LNCaP clone FGC (cell line): ENCODE measurements at regions not wholly inside any gene's neighbourhood (a gene's known extent, or its start where the extent isn't known, plus 50 kb on each side); places are given as distances from the start of the nearest gene placed in this dataset.

Experiments
- DNase-seq: peaks from one replicate; pipeline ENCODE4 v3.0.0-alpha.2; 2011; ENCODE audit warnings: low read depth
- H3K4me3 ChIP-seq: 2 replicates; pipeline ENCODE4 v1.5.1; 2011; ENCODE audit warnings: mild to moderate bottlenecking, low read depth, low read length, control low read depth
- TF ChIP-seq, protein P1 (sequence below): IDR thresholded peaks from 2 replicates; pipeline ENCODE4 v1.5.1; 2012; ENCODE audit warnings: mild to moderate bottlenecking; ENCODE audit not compliant: control insufficient read depth, insufficient read depth; ENCODE audit errors: extremely low read depth

DNA sequence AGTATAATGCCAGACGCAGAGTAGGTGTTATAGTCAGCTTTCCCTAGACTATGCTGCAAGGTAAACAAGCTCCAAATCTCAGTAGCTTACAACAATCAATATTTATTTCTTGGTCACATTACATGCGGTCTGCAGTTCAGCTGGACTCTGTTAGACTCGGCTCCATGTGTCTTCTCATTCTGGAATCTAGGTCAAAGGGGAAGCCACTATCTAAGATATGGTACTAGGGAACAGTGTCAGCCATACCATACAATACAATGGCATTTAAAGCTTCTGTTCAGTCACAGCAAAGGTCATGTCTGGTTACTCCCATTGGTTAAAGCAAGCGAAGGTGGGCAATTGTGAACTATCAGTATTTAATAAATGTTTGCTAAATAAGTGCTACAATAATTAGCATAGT, 65.3 kb upstream of the SERTM1 start:
- TF ChIP-seq, protein P1, sequence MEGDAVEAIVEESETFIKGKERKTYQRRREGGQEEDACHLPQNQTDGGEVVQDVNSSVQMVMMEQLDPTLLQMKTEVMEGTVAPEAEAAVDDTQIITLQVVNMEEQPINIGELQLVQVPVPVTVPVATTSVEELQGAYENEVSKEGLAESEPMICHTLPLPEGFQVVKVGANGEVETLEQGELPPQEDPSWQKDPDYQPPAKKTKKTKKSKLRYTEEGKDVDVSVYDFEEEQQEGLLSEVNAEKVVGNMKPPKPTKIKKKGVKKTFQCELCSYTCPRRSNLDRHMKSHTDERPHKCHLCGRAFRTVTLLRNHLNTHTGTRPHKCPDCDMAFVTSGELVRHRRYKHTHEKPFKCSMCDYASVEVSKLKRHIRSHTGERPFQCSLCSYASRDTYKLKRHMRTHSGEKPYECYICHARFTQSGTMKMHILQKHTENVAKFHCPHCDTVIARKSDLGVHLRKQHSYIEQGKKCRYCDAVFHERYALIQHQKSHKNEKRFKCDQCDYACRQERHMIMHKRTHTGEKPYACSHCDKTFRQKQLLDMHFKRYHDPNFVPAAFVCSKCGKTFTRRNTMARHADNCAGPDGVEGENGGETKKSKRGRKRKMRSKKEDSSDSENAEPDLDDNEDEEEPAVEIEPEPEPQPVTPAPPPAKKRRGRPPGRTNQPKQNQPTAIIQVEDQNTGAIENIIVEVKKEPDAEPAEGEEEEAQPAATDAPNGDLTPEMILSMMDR = no peak
- no peak overlapping the region for H3K4me3 ChIP-seq
- DNase-seq = no peak

DNA sequence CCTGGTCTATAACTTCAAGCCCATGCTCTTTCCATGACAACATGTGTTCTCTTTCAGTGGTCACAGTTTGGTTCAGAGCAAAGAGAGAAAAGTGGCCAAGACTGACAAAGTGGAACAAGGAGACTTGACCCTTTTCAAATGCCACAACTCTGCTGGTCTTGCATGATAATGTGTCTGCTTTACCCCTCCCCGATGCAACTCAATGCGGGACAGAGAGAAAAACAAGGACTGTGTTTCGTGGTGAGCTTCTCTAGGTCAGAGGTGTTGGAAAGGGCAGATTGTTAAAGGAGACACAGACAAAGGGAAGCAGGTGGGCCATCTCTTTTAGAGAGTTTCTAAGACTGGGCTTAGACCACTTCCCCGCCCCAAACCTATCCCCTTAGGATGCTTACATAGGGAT, 61.6 kb upstream of the SERTM1 start:
- H3K4me3 ChIP-seq = no peak overlapping the region
- TF ChIP-seq, protein P1 = no peak
- DNase-seq = no peak

DNA sequence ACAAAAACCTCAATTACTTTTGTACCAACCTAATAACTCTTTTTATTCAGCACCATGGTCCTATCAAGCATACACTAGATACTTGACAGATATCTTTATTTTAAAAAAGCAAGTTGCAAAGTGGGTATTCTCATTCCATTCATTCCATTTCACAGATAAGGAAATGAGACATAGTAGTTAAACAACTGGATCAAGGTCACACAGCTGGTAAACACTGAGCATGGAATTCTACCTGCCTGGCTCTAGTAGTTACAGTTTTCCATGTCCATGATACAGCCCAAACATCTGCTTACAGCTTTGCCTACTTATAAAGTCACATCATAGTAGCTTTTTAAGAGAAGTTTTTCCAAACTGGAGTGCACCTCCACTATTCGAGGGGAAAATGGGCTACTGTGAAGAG, 57.1 kb upstream of the SERTM1 start:
- no peak for DNase-seq
- H3K4me3 ChIP-seq = no peak overlapping the region
- TF ChIP-seq, protein P1 = no peak

DNA sequence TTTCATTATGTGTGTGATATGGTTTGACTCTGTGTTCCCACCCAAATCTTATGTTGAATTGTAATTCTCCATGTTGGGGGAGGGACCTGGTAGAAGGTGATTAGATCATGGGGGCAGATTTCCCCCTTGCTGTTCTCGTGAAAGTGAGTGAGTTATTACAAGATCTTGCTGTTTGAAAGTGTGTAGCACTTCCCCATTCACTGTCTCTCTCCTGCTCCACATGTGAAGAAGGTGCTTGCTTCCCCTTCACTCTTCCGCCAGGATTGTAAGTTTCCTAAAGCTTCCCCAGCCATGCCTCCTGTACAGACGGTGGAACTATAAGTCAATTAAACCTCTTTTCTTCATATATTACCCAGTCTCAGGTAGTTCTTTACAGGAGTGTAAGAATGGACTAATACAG, 54.3 kb upstream of the SERTM1 start:
- TF ChIP-seq, protein P1 = no peak

More for the DNA sequence above, 54.3 kb upstream of the SERTM1 start:
- no peak for DNase-seq
- H3K4me3 ChIP-seq = no peak overlapping the region
